GM23338 (cell line): ENCODE measurements at regions not wholly inside any gene's neighbourhood (a gene's known extent, or its start where the extent isn't known, plus 50 kb on each side); places are given as distances from the start of the nearest gene placed in this dataset.

ENCODE experiments used
- CREB1 ChIP-seq: fragments of 250-450 bp; sonication (Bioruptor Pico); IDR thresholded peaks from 2 replicates; pipeline ENCODE4 v1.5.0; 2020; ENCODE audit warnings: low read depth, mild to moderate bottlenecking, moderate library complexity
- CTCF ChIP-seq, 2 experiments: fragments of 200-600 bp in 1 of 2; sonication (generic) in 1 of 2; conservative IDR thresholded peaks; 2 replicates each; pipeline versions ENCODE4 v1.5.1 to v1.6.1; 2016 to 2017; ENCODE audit warnings: antibody characterized with exemption in 2 of 2, low read depth in 2 of 2, mild to moderate bottlenecking in 2 of 2, moderate library complexity in 1 of 2
- ETS1 ChIP-seq: IDR thresholded peaks from 2 replicates; pipeline ENCODE4 v1.6.1; 2016; ENCODE audit warnings: antibody characterized with exemption
- EZH2 ChIP-seq: fragments of 200-600 bp; sonication (generic); IDR thresholded peaks from one replicate; pipeline ENCODE4 v1.8.0; 2017; ENCODE audit warnings: antibody characterized with exemption, mild to moderate bottlenecking, low read depth; ENCODE audit not compliant: unreplicated experiment
- EZH2phosphoT487 ChIP-seq: fragments of 200-600 bp; sonication (generic); IDR thresholded peaks from one replicate; pipeline ENCODE4 v1.8.1; 2018; ENCODE audit warnings: antibody characterized with exemption; ENCODE audit not compliant: unreplicated experiment
- JUNB ChIP-seq: IDR thresholded peaks from one replicate; pipeline ENCODE4 v1.6.1; 2016; ENCODE audit warnings: antibody characterized with exemption; ENCODE audit not compliant: unreplicated experiment
- NANOG ChIP-seq: IDR thresholded peaks from 2 replicates; pipeline ENCODE4 v1.6.1; 2016; ENCODE audit warnings: antibody characterized with exemption, borderline replicate concordance
- POLR2AphosphoS5 ChIP-seq: IDR thresholded peaks from 2 replicates; pipeline ENCODE4 v1.6.1; 2016; ENCODE audit warnings: antibody characterized with exemption, low read depth
- REST ChIP-seq: IDR thresholded peaks from one replicate; pipeline ENCODE4 v1.6.1; 2018; ENCODE audit warnings: antibody characterized with exemption; ENCODE audit not compliant: unreplicated experiment
- STAT1 ChIP-seq: IDR thresholded peaks from one replicate; pipeline ENCODE4 v1.6.1; 2016; ENCODE audit warnings: antibody characterized with exemption; ENCODE audit not compliant: unreplicated experiment
- ZNF114 ChIP-seq: fragments of 250-450 bp; sonication (Bioruptor Pico); IDR thresholded peaks from 2 replicates; pipeline ENCODE4 v1.5.0; 2020; ENCODE audit warnings: mild to moderate bottlenecking, moderate library complexity
- ZNF331 ChIP-seq: fragments of 250-450 bp; sonication (Bioruptor Pico); IDR thresholded peaks from 2 replicates; pipeline ENCODE4 v1.5.0; 2020; ENCODE audit warnings: low read depth, mild to moderate bottlenecking, moderate library complexity
- TF ChIP-seq, protein P1 (sequence below): fragments of 250-450 bp; sonication (Bioruptor Pico); IDR thresholded peaks from 2 replicates; pipeline ENCODE4 v1.5.0; 2020; ENCODE audit warnings: mild to moderate bottlenecking, moderate library complexity

GRCh38 chr6:134766497-134766896, 183.4 kb downstream of the ALDH8A1 start:
- TF ChIP-seq CTCF (conservative IDR thresholded peaks at IDR 0.05; ENCODE audit: low read depth in 2 of 2) (no peak), POLR2AphosphoS5 (no peak), STAT1 (no peak), REST (no peak), EZH2phosphoT487 (no peak), EZH2 (no peak), JUNB (no peak), NANOG (no peak), CREB1 (CRISPR knock-in tag) (no peak), ZNF114 (CRISPR knock-in tag) (no peak), ETS1 (no peak), ZNF331 (no peak)
- TF ChIP-seq, protein P1, sequence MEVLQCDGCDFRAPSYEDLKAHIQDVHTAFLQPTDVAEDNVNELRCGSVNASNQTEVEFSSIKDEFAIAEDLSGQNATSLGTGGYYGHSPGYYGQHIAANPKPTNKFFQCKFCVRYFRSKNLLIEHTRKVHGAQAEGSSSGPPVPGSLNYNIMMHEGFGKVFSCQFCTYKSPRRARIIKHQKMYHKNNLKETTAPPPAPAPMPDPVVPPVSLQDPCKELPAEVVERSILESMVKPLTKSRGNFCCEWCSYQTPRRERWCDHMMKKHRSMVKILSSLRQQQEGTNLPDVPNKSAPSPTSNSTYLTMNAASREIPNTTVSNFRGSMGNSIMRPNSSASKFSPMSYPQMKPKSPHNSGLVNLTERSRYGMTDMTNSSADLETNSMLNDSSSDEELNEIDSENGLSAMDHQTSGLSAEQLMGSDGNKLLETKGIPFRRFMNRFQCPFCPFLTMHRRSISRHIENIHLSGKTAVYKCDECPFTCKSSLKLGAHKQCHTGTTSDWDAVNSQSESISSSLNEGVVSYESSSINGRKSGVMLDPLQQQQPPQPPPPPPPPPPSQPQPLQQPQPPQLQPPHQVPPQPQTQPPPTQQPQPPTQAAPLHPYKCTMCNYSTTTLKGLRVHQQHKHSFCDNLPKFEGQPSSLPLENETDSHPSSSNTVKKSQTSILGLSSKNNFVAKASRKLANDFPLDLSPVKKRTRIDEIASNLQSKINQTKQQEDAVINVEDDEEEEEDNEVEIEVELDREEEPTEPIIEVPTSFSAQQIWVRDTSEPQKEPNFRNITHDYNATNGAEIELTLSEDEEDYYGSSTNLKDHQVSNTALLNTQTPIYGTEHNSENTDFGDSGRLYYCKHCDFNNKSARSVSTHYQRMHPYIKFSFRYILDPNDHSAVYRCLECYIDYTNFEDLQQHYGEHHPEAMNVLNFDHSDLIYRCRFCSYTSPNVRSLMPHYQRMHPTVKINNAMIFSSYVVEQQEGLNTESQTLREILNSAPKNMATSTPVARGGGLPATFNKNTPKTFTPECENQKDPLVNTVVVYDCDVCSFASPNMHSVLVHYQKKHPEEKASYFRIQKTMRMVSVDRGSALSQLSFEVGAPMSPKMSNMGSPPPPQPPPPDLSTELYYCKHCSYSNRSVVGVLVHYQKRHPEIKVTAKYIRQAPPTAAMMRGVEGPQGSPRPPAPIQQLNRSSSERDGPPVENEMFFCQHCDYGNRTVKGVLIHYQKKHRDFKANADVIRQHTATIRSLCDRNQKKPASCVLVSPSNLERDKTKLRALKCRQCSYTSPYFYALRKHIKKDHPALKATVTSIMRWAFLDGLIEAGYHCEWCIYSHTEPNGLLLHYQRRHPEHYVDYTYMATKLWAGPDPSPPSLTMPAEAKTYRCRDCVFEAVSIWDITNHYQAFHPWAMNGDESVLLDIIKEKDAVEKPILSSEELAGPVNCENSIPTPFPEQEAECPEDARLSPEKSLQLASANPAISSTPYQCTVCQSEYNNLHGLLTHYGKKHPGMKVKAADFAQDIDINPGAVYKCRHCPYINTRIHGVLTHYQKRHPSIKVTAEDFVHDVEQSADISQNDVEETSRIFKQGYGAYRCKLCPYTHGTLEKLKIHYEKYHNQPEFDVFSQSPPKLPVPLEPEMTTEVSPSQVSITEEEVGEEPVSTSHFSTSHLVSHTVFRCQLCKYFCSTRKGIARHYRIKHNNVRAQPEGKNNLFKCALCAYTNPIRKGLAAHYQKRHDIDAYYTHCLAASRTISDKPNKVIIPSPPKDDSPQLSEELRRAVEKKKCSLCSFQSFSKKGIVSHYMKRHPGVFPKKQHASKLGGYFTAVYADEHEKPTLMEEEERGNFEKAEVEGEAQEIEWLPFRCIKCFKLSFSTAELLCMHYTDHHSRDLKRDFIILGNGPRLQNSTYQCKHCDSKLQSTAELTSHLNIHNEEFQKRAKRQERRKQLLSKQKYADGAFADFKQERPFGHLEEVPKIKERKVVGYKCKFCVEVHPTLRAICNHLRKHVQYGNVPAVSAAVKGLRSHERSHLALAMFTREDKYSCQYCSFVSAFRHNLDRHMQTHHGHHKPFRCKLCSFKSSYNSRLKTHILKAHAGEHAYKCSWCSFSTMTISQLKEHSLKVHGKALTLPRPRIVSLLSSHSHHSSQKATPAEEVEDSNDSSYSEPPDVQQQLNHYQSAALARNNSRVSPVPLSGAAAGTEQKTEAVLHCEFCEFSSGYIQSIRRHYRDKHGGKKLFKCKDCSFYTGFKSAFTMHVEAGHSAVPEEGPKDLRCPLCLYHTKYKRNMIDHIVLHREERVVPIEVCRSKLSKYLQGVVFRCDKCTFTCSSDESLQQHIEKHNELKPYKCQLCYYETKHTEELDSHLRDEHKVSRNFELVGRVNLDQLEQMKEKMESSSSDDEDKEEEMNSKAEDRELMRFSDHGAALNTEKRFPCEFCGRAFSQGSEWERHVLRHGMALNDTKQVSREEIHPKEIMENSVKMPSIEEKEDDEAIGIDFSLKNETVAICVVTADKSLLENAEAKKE (CRISPR knock-in tag): no peak
